ENCODE measurements at regions not wholly inside any gene's neighbourhood (a gene's known extent, or its start where the extent isn't known, plus 50 kb on each side); places are given as distances from the start of the nearest gene placed in this dataset.

- TF ChIP-seq EZH2phosphoT487 (conservative IDR thresholded peaks at IDR 0.05; ENCODE audit: low read length) (no peak), CTCF (IDR thresholded peaks at IDR 0.05; ENCODE audit: insufficient read depth, low read length, poor library complexity, severe bottlenecking) (no peak)
These were observed 59.1 kb upstream of the OGFRL1 start for GRCh38 chr6:71229477-71229876.

Measured in SU-DHL-6 (cell line).